WTC11 (cell line): ENCODE measurements at regions not wholly inside any gene's neighbourhood (a gene's known extent, or its start where the extent isn't known, plus 50 kb on each side); places are given as distances from the start of the nearest gene placed in this dataset.

Experiments
- ATAC-seq: fragments of 200-7000 bp; cut with Tn5 transposase; 2 replicates; pipeline ENCODE4 v1.10.0; 2021; ENCODE audit warnings: mild to moderate bottlenecking, moderate library complexity
- CTCF ChIA-PET: fragments of 300-600 bp; sonication (Branson Sonifier 250); formaldehyde crosslinking; loops from one replicate; lab custom pipeline; 2021; ENCODE audit warnings: antibody characterized with exemption; lab: Charles Lee
- POLR2A ChIA-PET: fragments of 350-600 bp; sonication (Branson Sonifier 250); formaldehyde crosslinking; loops from one replicate; lab custom pipeline; 2021; ENCODE audit warnings: antibody characterized with exemption; lab: Charles Lee
- DNase-seq: peaks from one replicate; pipeline ENCODE4 v3.0.0; 2021; ENCODE audit warnings: low spot score
- H3K27ac Mint-ChIP-seq: 2 replicates; pipeline ENCODE4 v1.8.0; 2021; ENCODE audit warnings: mixed read lengths
- H3K27me3 Mint-ChIP-seq: 2 replicates; pipeline ENCODE4 v1.8.0; 2021; ENCODE audit warnings: low read depth, mild to moderate bottlenecking, moderate library complexity, mixed read lengths
- H3K36me3 Mint-ChIP-seq: 2 replicates; pipeline ENCODE4 v1.8.0; 2021; ENCODE audit warnings: mixed read lengths
- H3K4me1 Mint-ChIP-seq: 2 replicates; pipeline ENCODE4 v1.8.0; 2022; ENCODE audit warnings: mixed read lengths
- H3K4me3 Mint-ChIP-seq: 2 replicates; pipeline ENCODE4 v1.8.0; 2021; ENCODE audit warnings: mild to moderate bottlenecking, moderate library complexity, mixed read lengths
- H3K9me3 Mint-ChIP-seq: 2 replicates; pipeline ENCODE4 v1.8.0; 2021; ENCODE audit warnings: mixed read lengths
- ATF2 ChIP-seq: sonication (generic); formaldehyde crosslinking; IDR thresholded peaks from 2 replicates; pipeline ENCODE4 v1.8.1; 2022; ENCODE audit warnings: low read depth, missing genetic modification reagents, borderline replicate concordance
- CBFB ChIP-seq: sonication (generic); formaldehyde crosslinking; IDR thresholded peaks from 2 replicates; pipeline ENCODE4 v1.8.1; 2022; ENCODE audit warnings: mild to moderate bottlenecking, low read depth, missing genetic modification reagents
- CREB1 ChIP-seq: sonication (generic); formaldehyde crosslinking; IDR thresholded peaks from 2 replicates; pipeline ENCODE4 v1.8.0; 2023; ENCODE audit warnings: mild to moderate bottlenecking, missing genetic modification reagents
- ESRRA ChIP-seq: sonication (generic); formaldehyde crosslinking; IDR thresholded peaks from 2 replicates; pipeline ENCODE4 v1.8.1; 2022; ENCODE audit warnings: mild to moderate bottlenecking, missing genetic modification reagents, borderline replicate concordance
- GABPB1 ChIP-seq: sonication (generic); formaldehyde crosslinking; IDR thresholded peaks from 2 replicates; pipeline ENCODE4 v1.8.1; 2023; ENCODE audit warnings: mild to moderate bottlenecking, missing genetic modification reagents
- KAT7 ChIP-seq: sonication (generic); formaldehyde crosslinking; IDR thresholded peaks from 2 replicates; pipeline ENCODE4 v1.8.1; 2023; ENCODE audit warnings: missing genetic modification reagents, mild to moderate bottlenecking, borderline replicate concordance
- MAX ChIP-seq: sonication (generic); formaldehyde crosslinking; IDR thresholded peaks from 2 replicates; pipeline ENCODE4 v1.8.0; 2022; ENCODE audit warnings: mild to moderate bottlenecking, missing genetic modification reagents
- MYBL2 ChIP-seq: sonication (generic); formaldehyde crosslinking; IDR thresholded peaks from 2 replicates; pipeline ENCODE4 v1.8.1; 2023; ENCODE audit warnings: mild to moderate bottlenecking, moderate library complexity, missing genetic modification reagents
- NFYB ChIP-seq: sonication (generic); formaldehyde crosslinking; conservative IDR thresholded peaks from 2 replicates; pipeline ENCODE4 v1.8.0; 2022; ENCODE audit warnings: low read depth, missing genetic modification reagents
- PREB ChIP-seq: sonication (generic); formaldehyde crosslinking; IDR thresholded peaks from 2 replicates; pipeline ENCODE4 v1.8.1; 2022; ENCODE audit warnings: mild to moderate bottlenecking, missing genetic modification reagents, moderate library complexity, borderline replicate concordance
- PRRX2 ChIP-seq: fragments of 250-450 bp; sonication (Bioruptor Pico); IDR thresholded peaks from 2 replicates; pipeline ENCODE4 v1.8.0; 2021; ENCODE audit warnings: mild to moderate bottlenecking
- RELA ChIP-seq: sonication (generic); formaldehyde crosslinking; IDR thresholded peaks from 2 replicates; pipeline ENCODE4 v1.8.1; 2022; ENCODE audit warnings: missing genetic modification reagents, mild to moderate bottlenecking, borderline replicate concordance
- SMAD3 ChIP-seq: sonication (generic); formaldehyde crosslinking; IDR thresholded peaks from 2 replicates; pipeline ENCODE4 v1.8.0; 2022; ENCODE audit warnings: missing genetic modification reagents, mild to moderate bottlenecking, borderline replicate concordance
- TCF7 ChIP-seq: sonication (generic); formaldehyde crosslinking; IDR thresholded peaks from 2 replicates; pipeline ENCODE4 v1.8.0; 2022; ENCODE audit warnings: mild to moderate bottlenecking, low read depth, missing genetic modification reagents, moderate library complexity
- ZBTB21 ChIP-seq: sonication (generic); formaldehyde crosslinking; IDR thresholded peaks from 2 replicates; pipeline ENCODE4 v1.8.1; 2023; ENCODE audit warnings: mild to moderate bottlenecking, missing genetic modification reagents, borderline replicate concordance
- ZNF121 ChIP-seq: sonication (generic); formaldehyde crosslinking; IDR thresholded peaks from 2 replicates; pipeline ENCODE4 v1.8.0; 2023; ENCODE audit warnings: missing genetic modification reagents
- ZNF138 ChIP-seq: sonication (generic); formaldehyde crosslinking; conservative IDR thresholded peaks from 2 replicates; pipeline ENCODE4 v1.8.1; 2022; ENCODE audit warnings: mild to moderate bottlenecking, moderate library complexity, missing genetic modification reagents
- ZNF317 ChIP-seq: sonication (generic); formaldehyde crosslinking; IDR thresholded peaks from 2 replicates; pipeline ENCODE4 v1.8.1; 2023; ENCODE audit warnings: low read depth, mild to moderate bottlenecking, moderate library complexity, missing genetic modification reagents, borderline replicate concordance
- ZNF416 ChIP-seq: fragments of 250-450 bp; sonication (Bioruptor Pico); IDR thresholded peaks from 2 replicates; pipeline ENCODE4 v1.9.0; 2021; ENCODE audit warnings: mild to moderate bottlenecking, inconsistent platforms
- ZNF423 ChIP-seq: fragments of 250-450 bp; sonication (Bioruptor Pico); IDR thresholded peaks from 2 replicates; pipeline ENCODE4 v2.1.2; 2022; ENCODE audit warnings: mild to moderate bottlenecking, moderate library complexity
- TF ChIP-seq, protein P1 (sequence below): sonication (generic); formaldehyde crosslinking; IDR thresholded peaks from 2 replicates; pipeline ENCODE4 v1.8.1; 2022; ENCODE audit warnings: mild to moderate bottlenecking, moderate library complexity, missing genetic modification reagents
- TF ChIP-seq, protein P2 (sequence below): sonication (generic); formaldehyde crosslinking; conservative IDR thresholded peaks from 2 replicates; pipeline ENCODE4 v1.8.1; 2022; ENCODE audit warnings: mild to moderate bottlenecking, missing genetic modification reagents

DNA sequence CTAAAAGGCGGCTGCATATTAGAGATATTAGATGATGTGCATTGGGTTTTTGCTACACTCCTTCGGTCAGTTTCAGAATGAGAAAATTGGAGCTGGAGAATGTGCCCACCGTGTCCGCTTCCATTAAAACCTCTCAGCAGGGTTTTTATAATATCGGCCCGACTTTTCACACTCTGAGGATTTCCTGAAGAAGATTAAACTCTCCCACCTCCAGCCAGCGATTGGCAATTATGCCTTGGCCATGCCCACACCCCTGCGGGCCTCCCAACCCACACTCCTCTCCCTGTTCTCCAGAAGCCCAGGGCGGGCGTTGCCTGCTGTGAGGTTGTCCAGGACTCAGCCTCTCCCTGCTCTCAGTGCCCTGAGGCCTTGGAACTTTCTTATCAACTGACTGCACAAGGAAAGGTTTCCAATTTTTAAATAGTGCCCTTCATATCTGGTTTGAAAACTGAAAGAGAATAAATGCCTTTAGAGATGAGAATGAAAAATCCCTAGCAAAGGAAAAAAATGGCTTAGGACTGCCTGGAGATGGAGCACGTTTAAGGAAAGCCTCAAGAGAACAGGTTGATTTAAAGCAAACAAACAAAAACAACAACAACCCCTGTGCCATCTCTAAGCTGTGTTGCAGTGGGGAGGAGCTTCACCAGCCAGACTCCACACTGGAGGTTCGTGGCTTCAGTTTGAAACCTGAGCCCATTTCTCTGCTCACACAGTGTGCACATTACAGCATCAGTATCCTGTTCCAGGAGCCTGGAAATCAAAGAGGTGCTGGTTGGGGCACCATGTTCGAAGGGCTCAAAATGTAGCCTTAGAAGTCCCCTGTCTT, 292.9 kb downstream of the NSG2 start:
- H3K36me3 Mint-ChIP-seq, result no peaks in the 10 kb centered on the region
- TF ChIP-seq ZNF423 (CRISPR knock-in tag) (no peak), PREB (CRISPR knock-in tag) (no peak), CBFB (CRISPR knock-in tag) (no peak), ATF2 (CRISPR knock-in tag) (no peak), SMAD3 (no peak), ZBTB21 (no peak), KAT7 (no peak), TCF7 (CRISPR knock-in tag) (no peak), ESRRA (CRISPR knock-in tag) (no peak), GABPB1 (no peak), PRRX2 (CRISPR knock-in tag) (no peak), ZNF138 (CRISPR knock-in tag) (no peak), RELA (CRISPR knock-in tag) (no peak)
- TF ChIP-seq, protein P1, sequence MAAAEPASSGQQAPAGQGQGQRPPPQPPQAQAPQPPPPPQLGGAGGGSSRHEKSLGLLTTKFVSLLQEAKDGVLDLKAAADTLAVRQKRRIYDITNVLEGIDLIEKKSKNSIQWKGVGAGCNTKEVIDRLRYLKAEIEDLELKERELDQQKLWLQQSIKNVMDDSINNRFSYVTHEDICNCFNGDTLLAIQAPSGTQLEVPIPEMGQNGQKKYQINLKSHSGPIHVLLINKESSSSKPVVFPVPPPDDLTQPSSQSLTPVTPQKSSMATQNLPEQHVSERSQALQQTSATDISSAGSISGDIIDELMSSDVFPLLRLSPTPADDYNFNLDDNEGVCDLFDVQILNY (CRISPR knock-in tag), result no peak
- H3K4me1 Mint-ChIP-seq, result peaks cover 21% of the 10 kb centered on the region
- H3K4me3 Mint-ChIP-seq, result no peak overlapping the region
- POLR2A ChIA-PET, result no interaction called here
- no peaks in the 10 kb centered on the region; the same call in none of the 2 replicates for H3K27me3 Mint-ChIP-seq
- CTCF ChIA-PET, result interaction anchor here (1.0 to 2.3 kb wide), 7 partner anchors 10 to 398 kb away, joined by 3 to 14 read pairs (median 5); no protein-coding TSS in a partner anchor
- DNase-seq, result no peak
- 0 out of 2 replicates have a peak, but pooled peaks have one; percentile 41 for ATAC-seq
- H3K9me3 Mint-ChIP-seq, result no peaks in the 10 kb centered on the region
- no peak overlapping the region; the same call in 1 of the 2 replicates for H3K27ac Mint-ChIP-seq

GRCh38 chr5:174339130-174339529, 293.6 kb downstream of the NSG2 start:
- DNase-seq, result no peak
- Mint-ChIP-seq H3K9me3 (no peaks in the 10 kb centered on the region), H3K27ac (no peak overlapping the region), H3K36me3 (no peaks in the 10 kb centered on the region), H3K4me1 (peaks cover 26% of the 10 kb centered on the region), H3K4me3 (no peak overlapping the region), H3K27me3 (no peaks in the 10 kb centered on the region; the same call in none of the 2 replicates)
- CTCF ChIA-PET, result interaction anchor here (1.5 to 2.8 kb wide), 4 partner anchors 11 to 80 kb away, joined by 4 to 8 read pairs (median 5); no protein-coding TSS in a partner anchor
- no peak for ATAC-seq
- TF ChIP-seq MAX (CRISPR knock-in tag), result no peak
- no peak for TF ChIP-seq ZNF138 (CRISPR knock-in tag)
- no peak for TF ChIP-seq MYBL2
- TF ChIP-seq CBFB (CRISPR knock-in tag), result no peak
- TF ChIP-seq, protein P2, sequence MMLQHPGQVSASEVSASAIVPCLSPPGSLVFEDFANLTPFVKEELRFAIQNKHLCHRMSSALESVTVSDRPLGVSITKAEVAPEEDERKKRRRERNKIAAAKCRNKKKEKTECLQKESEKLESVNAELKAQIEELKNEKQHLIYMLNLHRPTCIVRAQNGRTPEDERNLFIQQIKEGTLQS (CRISPR knock-in tag), result no peak
- POLR2A ChIA-PET, result no interaction called here

GRCh38 chr5:174340226-174340625, 294.7 kb downstream of the NSG2 start:
- H3K4me1 Mint-ChIP-seq, result peaks cover 26% of the 10 kb centered on the region
- H3K27me3 Mint-ChIP-seq, result no peaks in the 10 kb centered on the region; the same call in none of the 2 replicates
- TF ChIP-seq ZNF121 (CRISPR knock-in tag) (no peak), NFYB (CRISPR knock-in tag) (no peak), MAX (CRISPR knock-in tag) (no peak), ZNF317 (CRISPR knock-in tag) (no peak), KAT7 (no peak), CREB1 (CRISPR knock-in tag) (no peak), ZNF416 (CRISPR knock-in tag) (no peak), ZBTB21 (no peak)
- TF ChIP-seq, protein P2 (CRISPR knock-in tag), result no peak
- no peak overlapping the region for H3K27ac Mint-ChIP-seq
- no peak overlapping the region for H3K4me3 Mint-ChIP-seq
- DNase-seq (no peak), ATAC-seq (no peak)
- CTCF ChIA-PET, result interaction anchor here (1.8 to 2.8 kb wide), 2 partner anchors 13 to 28 kb away, joined by 5 read pairs; no protein-coding TSS in a partner anchor
- H3K36me3 Mint-ChIP-seq, result no peaks in the 10 kb centered on the region
- peaks cover 4% of the 10 kb centered on the region; the same call in 1 of the 2 replicates for H3K9me3 Mint-ChIP-seq
- POLR2A ChIA-PET, result no interaction called here
